Mesenchymal stem cell (in vitro differentiated cells and primary cell): ENCODE measurements at regions not wholly inside any gene's neighbourhood (a gene's known extent, or its start where the extent isn't known, plus 50 kb on each side); places are given as distances from the start of the nearest gene placed in this dataset.

Experiments
- DNase-seq: peaks from one replicate; pipeline ENCODE4 v3.0.0-alpha.2; 2013
- H2AFZ ChIP-seq: one replicate; pipeline ENCODE4 v1.6.1; 2013; ENCODE audit warnings: low read depth, mild to moderate bottlenecking, control low read depth, inconsistent platforms, low read length, moderate library complexity
- H2AK5ac ChIP-seq: 2 replicates; pipeline ENCODE4 v1.6.1; 2013; ENCODE audit warnings: low read length, moderate library complexity, mild to moderate bottlenecking, inconsistent platforms; ENCODE audit not compliant: severe bottlenecking
- H2BK120ac ChIP-seq: one replicate; pipeline ENCODE4 v1.6.1; 2013; ENCODE audit warnings: low read depth, mild to moderate bottlenecking, inconsistent platforms, low read length, moderate library complexity
- H2BK12ac ChIP-seq, 2 experiments: one replicate each; pipeline ENCODE4 v1.6.1; 2013; ENCODE audit warnings: inconsistent platforms in 2 of 2, low read length in 2 of 2, mild to moderate bottlenecking in 2 of 2, moderate library complexity in 2 of 2, control low read depth in 1 of 2
- H2BK15ac ChIP-seq: one replicate; pipeline ENCODE4 v1.6.1; 2013; ENCODE audit warnings: mild to moderate bottlenecking, low read depth, inconsistent platforms; ENCODE audit not compliant: poor library complexity, severe bottlenecking
- H2BK5ac ChIP-seq: 2 replicates; pipeline ENCODE4 v1.6.1; 2013; ENCODE audit warnings: low read depth, mild to moderate bottlenecking, low read length, control low read depth, inconsistent platforms; ENCODE audit not compliant: poor library complexity, severe bottlenecking
- H3K14ac ChIP-seq, 2 experiments: one replicate each; pipeline ENCODE4 v1.6.1; 2013; ENCODE audit warnings: inconsistent platforms in 2 of 2, low read length in 2 of 2, control low read depth in 1 of 2, mild to moderate bottlenecking in 1 of 2, moderate library complexity in 1 of 2
- H3K18ac ChIP-seq, 2 experiments: one replicate each; pipeline ENCODE4 v1.6.1; 2013; ENCODE audit warnings: inconsistent platforms in 2 of 2, low read length in 2 of 2, control low read depth in 1 of 2, low read depth in 1 of 2, mild to moderate bottlenecking in 1 of 2
- H3K23ac ChIP-seq, 2 experiments: one replicate each; pipeline ENCODE4 v1.6.1; 2013; ENCODE audit warnings: inconsistent platforms in 2 of 2, low read length in 2 of 2, mild to moderate bottlenecking in 2 of 2, moderate library complexity in 2 of 2, control low read depth in 1 of 2
- H3K27ac ChIP-seq: 2 replicates; pipeline ENCODE4 v1.5.1; 2013; ENCODE audit warnings: mild to moderate bottlenecking, moderate library complexity, low read length, control low read depth, inconsistent platforms; ENCODE audit not compliant: poor library complexity, severe bottlenecking
- H3K27me3 ChIP-seq, 2 experiments: 2 replicates each; pipeline versions ENCODE4 v1.6.1 to v1.7.0; 2013; ENCODE audit warnings: low read length in 2 of 2, mild to moderate bottlenecking in 2 of 2, moderate library complexity in 2 of 2, control low read depth in 1 of 2, inconsistent platforms in 1 of 2; ENCODE audit not compliant: control insufficient read depth in 1 of 2, insufficient read depth in 1 of 2
- H3K36me3 ChIP-seq, 2 experiments: 2 replicates each; pipeline versions ENCODE4 v1.6.1 to v1.7.0; 2013; ENCODE audit warnings: low read length in 2 of 2, control low read depth in 1 of 2, inconsistent platforms in 1 of 2, low read depth in 1 of 2, mild to moderate bottlenecking in 1 of 2; ENCODE audit not compliant: insufficient read depth in 2 of 2, control insufficient read depth in 1 of 2
- H3K4ac ChIP-seq, 2 experiments: one replicate each; pipeline ENCODE4 v1.6.1; 2013; ENCODE audit warnings: inconsistent platforms in 2 of 2, low read length in 2 of 2, mild to moderate bottlenecking in 2 of 2, moderate library complexity in 2 of 2, control low read depth in 1 of 2, low read depth in 1 of 2
- H3K4me1 ChIP-seq: 2 replicates; pipeline ENCODE4 v1.6.1; 2013; ENCODE audit warnings: low read depth, low read length, control low read depth; ENCODE audit not compliant: control insufficient read depth, insufficient read depth
- H3K4me2 ChIP-seq: 2 replicates; pipeline ENCODE4 v1.6.1; 2013; ENCODE audit warnings: low read length, mild to moderate bottlenecking, inconsistent platforms; ENCODE audit not compliant: poor library complexity, severe bottlenecking
- H3K4me3 ChIP-seq, 2 experiments: 2 replicates each; pipeline versions ENCODE4 v1.5.1 to v1.7.0; 2013; ENCODE audit warnings: low read length in 2 of 2, mild to moderate bottlenecking in 2 of 2, control low read depth in 1 of 2, low read depth in 1 of 2; ENCODE audit not compliant: insufficient read depth in 1 of 2
- H3K79me1 ChIP-seq: replicated peaks from 2 replicates; pipeline ENCODE4 v1.6.1; 2013; ENCODE audit warnings: mild to moderate bottlenecking, control low read depth, low read length, inconsistent platforms; ENCODE audit not compliant: poor library complexity, severe bottlenecking
- H3K9ac ChIP-seq: 2 replicates; pipeline ENCODE4 v1.7.0; 2013; ENCODE audit warnings: mild to moderate bottlenecking, low read length, moderate library complexity
- H3K9me3 ChIP-seq: 2 replicates; pipeline ENCODE4 v1.7.0; 2013; ENCODE audit warnings: mild to moderate bottlenecking, low read length; ENCODE audit not compliant: control insufficient read depth
- H4K8ac ChIP-seq: one replicate; pipeline ENCODE4 v1.6.1; 2013; ENCODE audit warnings: inconsistent platforms, mild to moderate bottlenecking, low read length, moderate library complexity
- H4K91ac ChIP-seq: one replicate; pipeline ENCODE4 v1.6.1; 2013; ENCODE audit warnings: mild to moderate bottlenecking, low read length, inconsistent platforms
- WGBS: methylation state at CpG from one replicate; pipeline ENCODE4 v1.1.7; 2013; ENCODE audit warnings: mixed read lengths; 5-methylcytosine and 5-hydroxymethylcytosine counted together

DNA sequence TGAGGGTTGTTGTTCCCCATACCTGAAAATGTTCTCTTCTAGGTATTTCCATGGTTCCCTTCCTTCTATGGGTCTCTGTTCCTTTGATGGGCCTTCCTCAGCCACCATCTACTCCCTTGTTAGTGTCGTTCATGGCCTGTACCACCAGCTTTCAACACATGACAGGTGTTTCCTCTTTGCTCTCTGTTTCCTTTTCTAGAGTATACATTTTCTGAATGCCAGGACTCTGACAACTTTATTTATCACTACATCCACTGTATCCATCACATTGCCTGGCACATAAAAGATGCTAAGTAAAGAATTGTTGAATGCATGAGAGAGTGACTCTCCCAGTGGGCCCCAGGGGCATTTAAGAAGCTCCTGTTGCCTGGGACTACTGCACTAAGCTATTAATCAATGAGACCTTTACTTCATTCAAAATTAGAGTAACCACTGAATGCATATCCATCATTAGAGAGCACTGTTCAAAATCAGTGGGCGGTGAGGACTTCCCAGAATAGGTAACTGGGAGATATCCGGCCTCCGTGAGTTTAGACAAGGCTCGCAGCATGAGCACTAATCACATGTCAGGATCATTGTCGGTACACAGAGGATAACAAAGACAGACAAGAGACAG is 255.0 kb downstream of the CBLN1 start:
- Histone ChIP-seq H3K27me3 (peaks cover 0 to 8% of the 10 kb centered on the region in 2 experiments), H3K4ac (no peak overlapping the region), H2BK15ac (no peak overlapping the region), H2BK120ac (no peak overlapping the region), H2BK12ac (no peak overlapping the region), H3K27ac (no peak overlapping the region), H3K14ac (no peak overlapping the region), H4K8ac (no peak overlapping the region), H3K4me3 (no peak overlapping the region), H3K9ac (no peak overlapping the region), H3K23ac (no peak overlapping the region), H3K79me1 (no peaks in the 10 kb centered on the region), H2BK5ac (no peak overlapping the region), H3K18ac (no peak overlapping the region), H4K91ac (no peak overlapping the region), H3K9me3 (no peaks in the 10 kb centered on the region), H3K4me1 (peaks cover 5% of the 10 kb centered on the region), H2AK5ac (no peak overlapping the region), H2AFZ (no peak overlapping the region), H3K4me2 (no peak overlapping the region), H3K36me3 (no peaks in the 10 kb centered on the region)
- WGBS = 86% methylated on average over 5 of the region's 6 CpGs
- DNase-seq = no peak

DNA sequence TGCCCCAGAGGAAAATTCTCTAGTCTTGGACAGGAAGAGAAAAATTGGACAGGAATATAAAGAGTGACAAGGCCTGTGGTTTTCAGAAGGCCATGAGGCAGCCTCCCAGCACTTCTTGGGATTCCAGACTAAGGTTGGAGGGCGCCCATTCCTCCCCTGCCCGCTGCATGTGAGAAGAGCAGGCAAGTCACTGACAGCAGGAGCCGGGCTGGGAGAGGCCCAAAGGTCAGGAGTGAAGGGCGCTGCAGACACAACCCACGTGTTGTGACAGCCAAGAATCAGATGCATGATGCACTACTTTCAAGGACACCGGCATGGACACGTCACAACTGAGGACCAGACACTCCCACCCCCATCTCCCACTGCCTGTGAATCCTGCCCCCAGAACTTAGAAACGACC is 256.7 kb downstream of the CBLN1 start:
- no peak overlapping the region for H2AK5ac ChIP-seq
- peak overlapping the region; percentile 58 for H2BK5ac ChIP-seq
- no peak overlapping the region for H3K27ac ChIP-seq
- no peak overlapping the region for H3K9ac ChIP-seq
- DNase-seq = no peak
- H3K14ac ChIP-seq = no peak overlapping the region
- H2BK15ac ChIP-seq = no peak overlapping the region
- 73% methylated on average over 4 of the region's 8 CpGs for WGBS
- no peaks in the 10 kb centered on the region for H3K79me1 ChIP-seq
- no peak overlapping the region for H2BK12ac ChIP-seq
- no peak overlapping the region for H3K4ac ChIP-seq
- no peak overlapping the region for H4K91ac ChIP-seq
- H3K4me2 ChIP-seq = no peak overlapping the region
- H2AFZ ChIP-seq = no peak overlapping the region
- H3K4me1 ChIP-seq = peaks cover 7% of the 10 kb centered on the region
- no peak overlapping the region for H3K23ac ChIP-seq
- no peak overlapping the region for H3K18ac ChIP-seq
- no peak overlapping the region for H3K4me3 ChIP-seq
- no peaks in the 10 kb centered on the region for H3K36me3 ChIP-seq
- H4K8ac ChIP-seq = no peak overlapping the region
- peaks cover 0 to 15% of the 10 kb centered on the region in 2 experiments for H3K27me3 ChIP-seq
- no peak overlapping the region for H2BK120ac ChIP-seq
- no peaks in the 10 kb centered on the region for H3K9me3 ChIP-seq

DNA sequence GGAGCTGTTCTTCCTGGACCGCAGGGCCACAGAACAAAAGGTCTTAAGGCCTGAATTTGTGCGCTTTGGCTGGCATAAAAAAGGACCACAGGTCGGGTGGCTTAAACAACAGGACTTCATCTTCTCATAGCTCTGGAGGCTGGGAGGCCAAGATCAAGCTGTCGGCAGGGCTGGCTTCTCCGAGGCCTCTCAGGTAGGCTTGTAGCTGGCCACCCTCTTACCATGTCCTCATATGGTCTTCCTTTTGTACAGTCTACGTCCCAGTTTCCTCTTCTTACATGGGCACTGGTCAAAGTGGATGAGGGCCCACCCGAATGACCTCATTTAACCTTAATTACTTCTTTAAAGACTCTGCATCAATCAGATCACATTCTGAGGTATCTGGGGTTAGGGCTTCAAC is 257.6 kb downstream of the CBLN1 start:
- Histone ChIP-seq H3K18ac (no peak overlapping the region), H3K79me1 (no peaks in the 10 kb centered on the region), H3K23ac (peak overlapping the region in 1 of 2 experiments; percentile 28), H3K27ac (no peak overlapping the region), H2AK5ac (no peak overlapping the region), H3K27me3 (peaks cover 0 to 24% of the 10 kb centered on the region in 2 experiments), H3K14ac (no peak overlapping the region), H3K4me1 (peaks cover 12% of the 10 kb centered on the region), H3K4me2 (no peak overlapping the region), H3K9ac (no peak overlapping the region), H2AFZ (no peak overlapping the region), H2BK15ac (no peak overlapping the region), H3K36me3 (no peaks in the 10 kb centered on the region), H4K8ac (no peak overlapping the region), H3K4ac (no peak overlapping the region), H2BK12ac (no peak overlapping the region), H2BK5ac (no peak overlapping the region), H4K91ac (no peak overlapping the region), H2BK120ac (no peak overlapping the region), H3K9me3 (no peaks in the 10 kb centered on the region), H3K4me3 (no peak overlapping the region)
- DNase-seq = no peak
- WGBS = 90% methylated on average over 6 of the region's 7 CpGs

- H3K9me3 ChIP-seq = no peaks in the 10 kb centered on the region
- WGBS = 51% methylated on average over 4 of the region's 4 CpGs
- no peak overlapping the region for H3K4ac ChIP-seq
- no peak overlapping the region for H3K27ac ChIP-seq
- H2BK120ac ChIP-seq = no peak overlapping the region
- no peak overlapping the region for H3K18ac ChIP-seq
- no peak overlapping the region for H2BK12ac ChIP-seq
- H3K79me1 ChIP-seq = no peaks in the 10 kb centered on the region
- H4K8ac ChIP-seq = no peak overlapping the region
- no peak overlapping the region for H4K91ac ChIP-seq
- no peak overlapping the region for H2BK15ac ChIP-seq
- H2AK5ac ChIP-seq = no peak overlapping the region
- H3K9ac ChIP-seq = no peak overlapping the region
- no peak overlapping the region for H3K23ac ChIP-seq
- H3K4me2 ChIP-seq = no peak overlapping the region
- peaks cover 16% of the 10 kb centered on the region for H3K4me1 ChIP-seq
- peaks cover 0 to 33% of the 10 kb centered on the region in 2 experiments for H3K27me3 ChIP-seq
- H2BK5ac ChIP-seq = no peak overlapping the region
- H2AFZ ChIP-seq = no peak overlapping the region
- no peak overlapping the region for H3K4me3 ChIP-seq
- no peak for DNase-seq
- H3K14ac ChIP-seq = no peak overlapping the region
- H3K36me3 ChIP-seq = no peaks in the 10 kb centered on the region
Measured at GRCh38 chr16:49023050-49023449, 258.6 kb downstream of the CBLN1 start.
